Islet precursor cell (in vitro differentiated cells): ENCODE measurements at regions not wholly inside any gene's neighbourhood (a gene's known extent, or its start where the extent isn't known, plus 50 kb on each side); places are given as distances from the start of the nearest gene placed in this dataset.
"Not testable (repeated sequence)": the region's sequence is repeated elsewhere in the genome, so short reads cannot be mapped to it uniquely, and the experiment has no call there.

Source experiments
- DNase-seq: peaks from one replicate; pipeline ENCODE4 v3.0.0-alpha.2; 2018

DNA sequence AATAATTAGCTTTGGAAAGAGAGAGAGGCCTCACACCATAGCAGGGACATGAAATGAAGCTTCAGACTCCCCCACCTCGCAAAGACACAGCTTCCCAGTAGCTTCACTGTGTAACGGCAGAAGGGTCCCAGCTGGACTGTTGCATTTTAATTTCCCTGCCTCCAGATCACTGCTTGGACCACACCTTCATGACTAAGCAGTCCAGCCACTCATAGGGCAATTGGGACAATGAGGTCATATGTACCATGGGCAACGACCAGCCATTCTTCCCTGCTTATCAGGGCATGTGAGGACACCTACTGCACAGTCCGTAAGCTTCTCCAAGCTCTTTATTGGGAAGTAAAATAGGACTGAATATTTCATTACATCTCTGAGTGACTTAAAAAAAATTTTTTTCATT, 183.0 kb downstream of the MREG start:
- DNase-seq, result peak; percentile 64

DNA sequence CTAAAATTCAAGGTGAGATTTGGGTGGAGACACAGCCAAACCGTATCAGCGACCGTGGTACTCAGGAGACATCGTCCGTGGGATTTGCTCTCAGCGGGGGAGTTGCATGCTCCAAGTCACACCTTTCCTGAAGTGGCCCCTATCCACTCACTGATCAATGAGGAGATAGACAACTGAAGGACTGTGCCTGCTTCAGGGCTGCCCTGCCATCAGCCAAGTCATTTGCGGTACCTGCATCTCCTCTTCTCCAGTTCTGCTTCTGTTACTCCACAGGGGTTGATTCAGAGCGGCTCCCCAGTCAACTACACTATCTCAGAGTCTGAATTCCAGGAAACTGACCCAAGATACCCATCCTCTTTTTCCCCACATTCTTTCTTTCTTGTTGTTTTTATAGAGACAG, 184.1 kb downstream of the MREG start:
- DNase-seq, result no peak

DNA sequence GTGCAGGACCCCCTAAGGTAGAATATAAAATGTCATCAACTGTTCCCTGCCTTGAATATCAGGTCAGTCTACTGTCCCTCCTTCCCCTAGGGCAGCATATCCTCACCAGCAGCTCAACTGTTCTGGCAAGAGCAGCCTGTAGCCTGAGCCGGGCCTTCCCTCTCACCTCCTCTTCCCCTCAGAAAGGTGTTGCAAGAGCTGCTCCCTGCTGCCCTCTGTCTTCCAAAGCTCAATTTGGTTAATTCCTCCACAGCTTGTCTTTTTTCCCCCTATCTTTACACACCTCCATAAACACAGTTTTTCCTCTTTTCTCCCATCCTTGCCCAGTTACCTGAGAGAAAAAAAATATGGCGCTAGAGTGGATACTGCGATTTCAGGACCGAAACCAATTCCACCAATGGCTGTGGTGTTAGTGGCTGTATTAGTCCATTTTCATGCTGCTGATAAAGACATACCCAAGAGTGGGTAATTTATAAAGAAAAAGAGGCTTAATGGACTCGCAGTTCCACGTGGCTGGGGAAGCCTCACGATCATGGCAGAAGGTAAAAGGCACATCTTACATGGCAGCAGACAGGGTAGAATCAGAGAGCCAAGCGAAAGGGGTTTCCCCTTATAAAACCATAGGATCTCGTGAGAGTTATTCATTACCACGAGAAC, 184.7 kb downstream of the MREG start:
- DNase-seq, result peak; percentile 87

DNA sequence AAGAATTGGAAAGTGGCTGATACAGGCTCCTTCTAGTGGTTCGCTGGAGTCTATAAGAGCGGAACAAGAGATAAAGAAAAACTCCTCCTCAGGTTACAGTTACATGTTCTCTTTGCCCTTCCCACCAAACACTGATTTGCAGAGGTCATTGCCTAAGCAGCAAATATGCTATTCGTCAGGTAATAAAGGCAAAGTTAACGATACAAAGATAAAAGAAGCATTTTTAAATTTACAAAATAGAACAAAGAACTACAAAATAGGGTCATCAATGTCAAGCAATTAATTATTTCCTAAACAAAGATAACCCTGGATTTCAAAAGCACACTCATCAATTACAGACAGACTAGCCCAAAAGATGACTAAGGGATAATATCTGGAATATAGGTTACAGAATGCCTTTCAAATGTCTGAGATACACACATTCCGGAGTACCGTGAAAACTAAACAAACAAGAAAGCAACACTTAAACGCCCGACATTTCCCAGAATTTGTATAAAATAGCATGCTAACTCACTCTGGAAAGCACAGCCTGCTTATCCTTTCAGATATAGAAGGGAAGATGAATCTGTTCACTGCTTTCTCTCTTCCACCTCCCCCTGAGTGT, 186.4 kb downstream of the MREG start:
- DNase-seq, result no peak

DNA sequence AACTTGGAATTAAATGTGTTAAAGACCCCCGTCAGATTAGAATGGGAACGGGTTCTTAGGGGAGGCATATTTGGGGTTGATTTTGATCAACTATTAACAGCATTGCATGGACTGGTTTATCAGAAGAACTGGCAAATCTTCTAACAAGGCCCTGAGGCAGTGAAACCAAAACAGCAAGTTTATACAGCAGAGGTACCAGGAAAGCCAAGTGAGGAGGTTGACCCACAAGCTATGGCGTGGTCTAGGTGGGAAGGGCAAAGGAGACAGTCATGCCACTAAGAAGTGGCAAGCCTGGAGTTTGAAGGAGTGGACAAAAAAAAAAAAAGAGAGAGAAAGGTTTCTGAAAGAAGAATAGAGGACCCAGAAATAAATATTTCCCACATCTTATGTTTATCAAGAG, 187.0 kb downstream of the MREG start:
- DNase-seq, result no peak

DNA sequence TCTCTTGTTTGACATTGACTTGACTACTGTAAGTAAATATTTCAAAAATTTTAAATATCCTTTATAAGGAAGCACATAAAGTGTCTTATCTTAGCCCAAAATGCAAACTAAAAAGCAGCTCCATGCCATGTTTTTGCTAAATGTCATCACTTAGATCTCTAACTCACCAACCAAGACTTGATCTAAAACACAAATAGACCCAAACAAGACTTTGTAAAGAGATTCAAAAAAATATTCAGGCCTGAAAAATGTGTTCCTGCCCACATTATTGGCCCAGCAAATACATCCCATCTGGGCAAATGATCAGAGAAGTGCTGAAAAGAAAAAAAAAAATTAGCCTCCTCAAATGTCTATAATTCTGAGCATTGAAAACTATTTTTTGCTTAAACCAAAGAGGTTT, 187.6 kb downstream of the MREG start:
- no peak for DNase-seq

DNA sequence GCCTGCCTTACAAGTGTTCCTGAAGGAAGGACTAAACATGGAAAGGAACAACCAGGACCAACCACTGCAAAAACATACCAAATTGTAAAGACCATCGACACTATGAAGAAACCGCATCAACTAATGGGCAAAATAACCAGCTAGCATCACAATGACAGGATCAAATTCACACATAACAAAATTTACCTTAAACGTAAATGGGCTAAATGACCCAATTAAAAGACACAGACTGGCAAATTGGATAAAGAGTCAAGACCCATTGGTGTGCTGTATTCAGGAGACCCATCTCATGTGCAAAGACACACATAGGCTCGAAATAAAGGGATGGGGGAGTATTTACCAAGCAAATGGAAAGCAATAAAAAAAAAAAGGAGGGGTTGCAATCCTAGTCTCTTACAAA, 192.1 kb downstream of the MREG start:
- not testable (repeated sequence) for DNase-seq

DNA sequence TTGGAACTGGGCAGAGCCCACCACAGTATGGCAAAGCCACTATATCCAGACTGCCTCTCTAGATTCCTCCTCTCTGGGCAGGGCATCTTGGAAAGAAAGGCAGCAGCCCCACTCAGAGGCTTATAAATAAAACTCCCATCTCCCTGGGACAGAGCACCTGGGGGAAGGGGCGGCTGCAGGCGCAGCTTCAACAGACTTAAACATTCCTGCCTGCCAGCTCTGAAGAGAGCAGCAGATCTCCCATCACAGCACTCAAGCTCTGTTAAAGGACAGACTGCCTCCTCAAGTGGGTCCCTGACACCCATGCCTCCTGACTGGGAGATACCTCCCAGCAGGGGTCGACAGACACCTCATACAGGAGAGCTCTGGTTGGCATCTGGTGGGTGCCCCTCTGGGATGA, 193.6 kb downstream of the MREG start:
- not testable (repeated sequence) for DNase-seq

DNA sequence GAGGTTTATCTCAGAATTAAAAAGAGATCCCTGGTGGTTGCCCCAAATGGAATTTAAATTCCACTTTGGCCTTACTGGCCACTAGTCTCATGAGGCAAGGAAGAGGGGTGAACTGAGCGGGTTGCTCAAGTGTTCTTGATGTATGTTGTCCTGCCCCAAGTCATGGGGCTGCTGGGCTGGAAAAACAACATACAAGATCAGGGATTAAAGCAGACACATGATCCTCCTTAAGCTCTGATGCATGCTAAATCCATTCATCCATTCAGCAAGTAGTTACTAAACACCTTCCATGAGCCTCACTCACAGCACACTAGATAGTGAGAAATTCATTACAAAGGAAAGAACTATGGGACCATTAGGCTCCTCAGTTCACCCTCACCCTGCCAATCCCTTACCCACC, 196.3 kb downstream of the MREG start:
- no peak for DNase-seq

DNA sequence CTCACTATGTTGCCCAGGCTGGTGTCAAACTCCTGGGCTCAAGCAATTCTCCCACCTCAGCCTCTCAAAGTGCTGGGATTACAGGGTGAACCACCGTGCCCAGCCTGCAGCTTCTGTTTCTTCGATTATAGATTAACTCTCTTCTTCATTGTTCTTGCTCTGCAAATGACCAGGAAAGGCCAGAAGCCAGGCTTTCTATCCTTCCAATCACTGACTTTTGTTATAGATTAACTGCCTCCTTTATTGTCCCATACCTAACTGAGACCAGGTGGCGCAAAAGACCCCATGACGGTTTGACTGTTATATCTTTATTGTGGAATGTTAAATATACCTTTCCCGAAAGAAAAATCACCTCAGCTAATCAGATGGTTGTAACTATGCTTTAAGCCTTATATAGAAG, 196.9 kb downstream of the MREG start:
- no peak for DNase-seq

DNA sequence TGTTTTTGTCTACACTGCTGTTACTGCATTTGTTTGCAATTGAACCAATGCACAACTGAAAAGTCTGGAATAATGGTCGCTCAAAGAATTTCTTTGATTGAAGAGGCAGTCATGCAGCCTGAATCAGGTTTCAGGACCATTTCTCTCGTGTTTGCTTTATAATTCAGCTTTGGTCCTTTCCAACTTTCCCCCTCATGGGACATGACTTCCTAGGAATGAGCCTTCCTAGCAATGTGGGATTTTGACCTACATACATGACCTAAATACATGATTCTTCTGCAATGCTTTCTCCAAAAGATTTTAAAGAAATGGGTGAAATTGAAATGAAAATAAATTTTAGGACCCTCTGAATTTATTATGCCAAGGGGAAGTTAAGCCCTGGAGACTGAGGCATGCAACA, 197.4 kb downstream of the MREG start:
- DNase-seq, result no peak

DNA sequence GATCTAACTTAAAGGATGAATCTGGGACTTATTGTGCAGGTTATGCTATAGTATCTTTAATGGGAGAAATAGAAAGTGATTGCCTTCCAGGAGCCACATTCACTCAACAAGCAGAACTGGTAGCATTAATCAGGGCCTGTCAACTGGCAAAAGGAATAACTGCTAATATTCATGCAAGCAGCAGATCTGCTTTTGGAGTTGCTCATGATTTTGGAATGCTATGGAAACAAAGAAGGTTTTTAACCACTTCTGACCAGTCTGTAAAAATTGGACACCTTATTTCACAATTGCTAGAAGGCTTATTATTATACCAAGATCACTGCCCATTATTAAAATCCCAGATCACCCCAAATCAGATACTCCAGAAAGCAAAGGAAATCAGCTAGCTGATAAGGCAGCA, 200.4 kb downstream of the MREG start:
- no peak for DNase-seq

DNA sequence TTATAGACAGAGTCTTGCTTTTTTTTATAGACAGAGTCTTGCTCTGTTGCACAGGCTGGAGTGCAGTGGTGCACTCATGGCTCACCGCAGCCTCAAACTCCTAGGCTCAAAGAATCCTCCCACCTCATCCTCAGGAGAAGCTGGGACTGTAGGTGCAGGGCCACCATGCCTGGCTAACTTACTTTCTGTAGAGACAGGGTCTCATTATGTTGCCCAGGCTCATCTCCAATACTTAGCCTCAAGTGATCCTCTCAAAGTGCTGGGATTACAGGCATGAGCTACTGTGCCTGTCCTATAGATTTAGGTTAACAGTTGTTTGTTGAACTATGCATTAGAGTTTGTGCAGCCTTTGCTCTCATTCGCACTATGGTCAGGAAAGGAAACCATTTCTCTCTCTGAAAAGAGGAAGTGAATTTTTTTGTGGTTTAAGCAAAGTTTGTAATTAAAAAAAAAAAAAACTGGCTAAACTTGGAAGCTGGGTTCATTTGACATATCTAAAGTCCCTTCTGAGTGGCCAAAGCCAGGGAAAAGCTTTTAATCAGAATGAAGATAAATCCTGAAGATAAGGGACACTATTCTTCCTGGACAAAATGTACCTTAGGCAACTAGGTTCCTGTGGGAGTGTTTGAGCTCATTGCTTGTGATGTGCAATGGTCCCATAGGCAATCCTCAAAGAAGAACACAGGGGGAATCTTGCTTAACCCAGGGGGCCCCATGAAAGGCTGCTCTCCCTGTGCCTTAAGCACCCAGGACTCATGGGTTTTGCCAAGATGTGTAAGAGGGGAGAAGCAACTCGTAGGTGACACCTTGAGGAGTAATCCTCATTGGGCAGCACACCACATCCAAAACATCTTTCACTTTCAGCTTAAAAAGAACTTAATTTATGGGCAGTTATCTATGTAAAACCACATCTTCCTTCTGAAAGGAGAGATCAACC, 201.7 kb downstream of the MREG start:
- DNase-seq, result no peak

DNA sequence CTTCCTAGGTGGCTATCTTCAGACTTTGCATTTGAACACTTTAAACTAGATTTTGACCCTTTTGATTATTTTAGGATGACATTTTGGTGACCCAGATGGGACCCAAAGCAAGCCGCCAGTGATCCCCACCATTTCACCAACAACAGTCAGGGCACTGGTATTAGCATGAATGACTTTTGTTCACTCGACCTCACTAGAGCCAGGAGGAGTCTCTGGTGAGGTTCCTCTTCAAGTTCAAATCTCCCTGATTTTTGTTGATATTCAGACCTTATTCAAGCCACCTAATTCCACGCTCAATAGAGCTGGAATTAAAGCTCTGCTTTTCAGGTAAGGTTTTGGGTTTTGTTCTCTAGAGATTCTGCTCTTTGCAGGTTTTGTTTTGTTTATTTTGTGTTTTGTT, 202.3 kb downstream of the MREG start:
- DNase-seq, result no peak

DNA sequence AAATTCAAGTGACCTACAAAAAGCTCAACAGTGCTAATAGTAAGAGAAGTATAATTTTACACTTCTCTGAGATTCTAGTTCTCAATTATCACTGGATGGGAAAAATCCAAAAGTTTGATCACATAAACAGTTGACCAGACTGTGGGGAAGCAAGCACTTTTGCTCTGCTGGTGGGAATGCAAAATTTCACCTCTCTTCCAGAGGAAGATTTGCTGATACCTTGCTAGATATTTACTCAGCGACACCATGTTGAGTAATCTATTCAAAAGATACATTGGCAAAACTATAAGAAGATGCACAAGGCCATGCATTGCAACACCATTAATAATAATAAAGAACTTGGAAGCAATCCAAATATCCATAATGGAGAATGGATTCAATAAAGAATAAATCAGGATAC, 204.4 kb downstream of the MREG start:
- DNase-seq, result no peak

DNA sequence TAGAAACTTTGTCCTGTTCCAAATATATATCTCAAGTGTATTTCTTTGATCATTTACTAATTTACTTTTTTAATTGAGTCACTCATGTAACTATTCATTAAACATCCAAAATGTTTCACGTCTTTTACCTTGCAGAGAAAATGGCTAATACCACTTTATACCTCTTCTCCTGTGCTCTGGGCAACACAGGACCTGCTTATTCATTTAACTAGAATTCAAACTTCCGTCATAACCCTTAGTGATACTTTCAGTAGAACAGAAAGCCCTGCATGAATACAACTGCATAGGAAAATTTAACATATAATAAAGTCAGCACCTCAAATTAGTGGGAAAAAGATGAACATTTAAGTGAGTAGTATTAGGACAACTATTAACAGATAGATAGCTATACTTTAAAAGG, 205.2 kb downstream of the MREG start:
- DNase-seq, result no peak

DNA sequence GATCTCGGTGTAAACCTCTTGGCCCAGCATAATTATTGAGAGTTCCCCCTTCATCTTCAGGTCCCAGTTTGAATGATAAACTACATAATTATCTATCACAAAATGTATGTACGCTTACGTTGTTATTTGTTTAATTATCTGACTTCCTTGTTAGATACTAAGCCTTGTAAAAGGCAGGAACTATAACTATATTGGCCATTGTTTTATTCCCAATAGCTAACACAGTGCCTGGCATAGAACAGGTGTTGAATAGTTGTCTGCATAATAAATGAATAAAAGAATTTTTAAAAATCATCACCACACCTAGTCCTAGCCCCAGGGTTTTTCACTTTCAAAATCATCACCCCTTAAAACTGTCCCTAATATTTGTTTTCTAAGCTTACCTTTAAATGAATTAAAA, 207.9 kb downstream of the MREG start:
- DNase-seq, result no peak

DNA sequence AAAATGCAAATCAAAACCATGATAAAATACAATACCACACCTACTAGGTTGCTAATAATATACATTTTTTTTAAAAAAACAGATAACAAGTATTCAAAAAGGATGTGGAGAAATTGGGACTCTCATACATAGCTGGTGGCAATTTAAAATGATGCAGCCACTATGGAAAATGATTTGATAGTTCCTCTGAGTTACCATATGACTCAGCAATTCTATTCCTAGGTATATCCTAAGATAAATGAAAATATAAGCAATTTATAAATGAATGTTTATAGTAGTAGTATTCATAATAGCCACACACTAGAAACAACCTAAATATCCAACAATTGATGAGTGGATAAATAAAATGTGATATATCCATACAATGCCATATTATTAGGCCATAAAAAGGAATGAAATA, 210.2 kb downstream of the MREG start:
- DNase-seq, result no peak

DNA sequence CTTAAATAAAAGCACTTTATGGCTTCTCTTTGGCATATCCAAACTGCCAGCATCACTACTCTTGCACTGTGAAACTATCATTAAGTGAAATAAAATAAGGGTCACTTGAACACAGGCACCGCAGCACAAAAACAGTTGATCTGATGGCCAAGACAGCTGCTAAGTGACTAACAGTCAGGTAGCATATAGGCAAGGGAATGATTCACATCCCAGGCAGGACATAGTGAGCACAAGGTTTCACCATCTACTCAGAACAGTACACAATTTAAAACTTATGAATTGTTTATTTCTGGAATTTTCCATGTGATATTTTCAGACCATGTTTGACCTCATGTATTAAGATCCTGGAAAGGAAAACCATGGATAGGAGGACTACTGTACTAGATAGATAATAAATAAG, 214.2 kb downstream of the MREG start:
- no peak for DNase-seq

DNA sequence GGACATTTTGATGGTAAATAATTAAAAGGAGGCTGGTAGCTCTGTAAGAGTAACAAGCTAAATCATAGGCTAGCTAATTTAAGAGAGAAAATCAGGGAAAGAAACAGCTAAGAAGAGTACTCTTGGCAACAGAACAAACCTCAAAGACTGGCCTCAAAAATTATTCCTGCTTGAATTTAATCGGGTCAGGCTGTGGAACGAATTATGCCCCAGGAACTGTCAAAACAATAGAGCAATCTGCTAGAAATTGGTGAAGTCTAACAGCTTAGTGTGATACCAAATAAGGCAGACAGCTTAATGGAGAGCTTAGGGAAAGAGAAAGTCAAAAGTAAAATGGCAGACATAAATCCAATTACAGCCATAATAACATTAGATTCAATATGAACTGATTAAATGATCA, 215.7 kb downstream of the MREG start:
- no peak for DNase-seq

DNA sequence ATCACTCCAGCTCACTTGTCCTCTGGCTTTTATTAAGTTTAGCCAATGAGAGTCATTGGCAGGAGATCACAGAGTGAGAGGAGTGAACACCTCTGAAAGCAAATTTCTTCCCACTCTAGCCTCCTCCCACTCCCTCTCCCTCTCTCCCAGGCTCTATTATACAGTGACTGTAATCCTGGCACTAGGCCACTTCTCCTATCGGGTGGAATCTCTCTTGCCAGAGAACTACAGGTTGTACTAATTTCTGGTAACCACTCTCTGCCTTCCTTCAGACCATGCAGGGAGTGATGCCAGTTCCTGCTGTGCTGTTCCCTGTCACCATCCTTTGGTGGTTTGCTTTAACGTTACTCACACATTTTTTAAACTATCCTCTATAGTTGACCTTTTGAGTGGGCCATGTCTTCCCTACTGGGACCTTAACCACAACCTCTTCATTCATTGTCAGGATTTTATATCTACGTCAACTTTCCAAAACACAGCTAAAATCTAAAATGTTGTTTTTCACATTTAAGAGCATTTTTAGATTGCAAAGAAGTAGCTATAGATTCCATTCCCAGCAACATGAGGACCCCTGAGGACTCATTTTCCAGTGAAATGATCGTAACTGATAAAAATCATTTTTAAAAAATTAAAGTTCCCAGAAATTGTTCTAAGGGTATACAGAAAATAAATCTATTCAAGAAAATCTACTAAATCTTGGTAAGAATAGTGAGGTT, 217.1 kb downstream of the MREG start:
- no peak for DNase-seq

DNA sequence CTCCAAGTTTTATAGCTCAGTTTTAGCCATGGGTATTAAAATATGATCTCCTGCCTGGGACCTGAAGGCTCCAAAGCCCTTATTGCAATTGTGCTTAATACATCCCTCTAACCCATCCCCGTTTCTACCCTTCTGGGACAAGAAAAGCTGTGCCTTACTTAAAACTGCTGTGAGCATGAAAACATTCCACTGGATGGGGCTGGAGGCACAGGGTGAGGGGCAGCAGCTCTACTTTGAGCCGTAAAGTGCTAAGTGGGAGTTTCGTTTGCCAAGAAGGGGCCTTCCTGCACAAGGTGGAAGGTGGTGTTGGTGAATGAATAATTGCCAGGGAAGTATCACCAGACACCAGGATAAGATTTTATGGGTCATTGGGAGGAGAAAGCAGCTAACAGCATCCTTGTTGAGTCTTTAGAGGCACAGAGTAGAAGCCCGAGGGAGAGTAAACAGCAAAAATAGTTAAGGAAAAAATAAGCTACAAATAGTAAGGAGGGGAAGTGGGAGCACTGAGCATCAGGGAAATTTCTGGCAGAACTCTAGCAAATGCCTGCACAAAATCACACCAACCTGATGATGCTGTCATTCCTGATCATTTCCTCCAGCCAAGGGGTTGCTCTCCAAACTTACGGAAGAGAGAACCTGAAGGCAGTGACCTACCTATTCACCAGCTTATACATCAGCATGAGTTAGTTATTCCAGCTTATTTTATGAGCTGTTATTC, 218.4 kb downstream of the MREG start:
- DNase-seq, result peak; percentile 80
